ENCODE measurements at regions not wholly inside any gene's neighbourhood (a gene's known extent, or its start where the extent isn't known, plus 50 kb on each side); places are given as distances from the start of the nearest gene placed in this dataset.

- TF ChIP-seq CTCF (IDR thresholded peaks at IDR 0.05; ENCODE audit: low read depth, low read length, missing control alignments) = no peak
- no peak overlapping the region for H3K4me3 ChIP-seq (replicated peaks; ENCODE audit: low read depth, low read length)
- DNase-seq (ENCODE audit: extremely low read depth, low read depth) = no peak
Observed at GRCh38 chr12:113559466-113559865, 87.8 kb upstream of the LHX5 start.

- no peak for DNase-seq (ENCODE audit: extremely low read depth, low read depth)
- no peak overlapping the region for H3K4me3 ChIP-seq (replicated peaks; ENCODE audit: low read depth, low read length)
- TF ChIP-seq CTCF (IDR thresholded peaks at IDR 0.05; ENCODE audit: low read depth, low read length, missing control alignments) = no peak
Observed at GRCh38 chr12:113555226-113555625, 83.6 kb upstream of the LHX5 start.

- TF ChIP-seq CTCF (IDR thresholded peaks at IDR 0.05; ENCODE audit: low read depth, low read length, missing control alignments) = no peak
- H3K4me3 ChIP-seq (replicated peaks; ENCODE audit: low read depth, low read length) = no peak overlapping the region
- no peak for DNase-seq (ENCODE audit: extremely low read depth, low read depth)
Observed at GRCh38 chr12:113552760-113553159, 81.1 kb upstream of the LHX5 start.

GRCh38 chr12:113551563-113551962 is 79.9 kb upstream of the LHX5 start:
- DNase-seq (ENCODE audit: extremely low read depth, low read depth) = no peak
- H3K4me3 ChIP-seq (replicated peaks; ENCODE audit: low read depth, low read length) = no peak overlapping the region
- TF ChIP-seq CTCF (IDR thresholded peaks at IDR 0.05; ENCODE audit: low read depth, low read length, missing control alignments) = no peak

- no peak overlapping the region for H3K4me3 ChIP-seq (replicated peaks; ENCODE audit: low read depth, low read length)
- no peak for TF ChIP-seq CTCF (IDR thresholded peaks at IDR 0.05; ENCODE audit: low read depth, low read length, missing control alignments)
- DNase-seq (ENCODE audit: extremely low read depth, low read depth) = no peak
Observed at GRCh38 chr12:113548467-113548866, 76.8 kb upstream of the LHX5 start.

GRCh38 chr12:113546916-113547863 is 75.5 kb upstream of the LHX5 start:
- no peak for TF ChIP-seq CTCF (IDR thresholded peaks at IDR 0.05; ENCODE audit: low read depth, low read length, missing control alignments)
- H3K4me3 ChIP-seq (replicated peaks; ENCODE audit: low read depth, low read length) = no peak overlapping the region
- no peak for DNase-seq (ENCODE audit: extremely low read depth, low read depth)
